LNCAP (cell line): ENCODE measurements at regions not wholly inside any gene's neighbourhood (a gene's known extent, or its start where the extent isn't known, plus 50 kb on each side); places are given as distances from the start of the nearest gene placed in this dataset.

Experiments
- CTCF ChIP-seq: fragments of 450-650 bp; IDR thresholded peaks from 2 replicates; pipeline ENCODE4 v1.5.1; 2017; ENCODE audit warnings: mild to moderate bottlenecking

- TF ChIP-seq CTCF, result no peak
Observed at GRCh38 chr18:76674596-76674995, 147.8 kb upstream of the ZNF236 start.

GRCh38 chr18:76673281-76674185, 148.8 kb upstream of the ZNF236 start:
- no peak for TF ChIP-seq CTCF

GRCh38 chr18:76672627-76673026, 149.7 kb upstream of the ZNF236 start:
- no peak for TF ChIP-seq CTCF

GRCh38 chr18:76670564-76671288, 151.6 kb upstream of the ZNF236 start:
- TF ChIP-seq CTCF, result no peak

GRCh38 chr18:76668546-76668945, 153.8 kb upstream of the ZNF236 start:
- TF ChIP-seq CTCF, result no peak

GRCh38 chr18:76668119-76668518, 154.2 kb upstream of the ZNF236 start:
- TF ChIP-seq CTCF, result no peak

- TF ChIP-seq CTCF, result no peak
Observed at GRCh38 chr18:76667603-76668002, 154.8 kb upstream of the ZNF236 start.
